Neutrophil (primary cell): ENCODE measurements at regions not wholly inside any gene's neighbourhood (a gene's known extent, or its start where the extent isn't known, plus 50 kb on each side); places are given as distances from the start of the nearest gene placed in this dataset.
"Not testable (repeated sequence)": the region's sequence is repeated elsewhere in the genome, so short reads cannot be mapped to it uniquely, and the experiment has no call there.

Experiments used
- H3K27ac ChIP-seq: fragments of 200-600 bp; sonication (generic); 2 replicates; pipeline ENCODE4 v1.5.1; 2016; ENCODE audit warnings: mild to moderate bottlenecking, moderate library complexity
- H3K27me3 ChIP-seq: fragments of 200-600 bp; sonication (generic); 2 replicates; pipeline ENCODE4 v1.6.0; 2016; ENCODE audit warnings: mild to moderate bottlenecking
- H3K36me3 ChIP-seq: fragments of 200-600 bp; sonication (generic); 2 replicates; pipeline ENCODE4 v1.5.1; 2017
- H3K4me1 ChIP-seq, 2 experiments: fragments of 200-600 bp in 1 of 2; sonication (generic) in 1 of 2; 1 replicate in 1 of 2; 2 replicates in 1 of 2; pipeline versions ENCODE4 v1.5.1 to v1.6.1; 2013 to 2016; ENCODE audit warnings: low read depth in 1 of 2, low read length in 1 of 2, mild to moderate bottlenecking in 1 of 2, moderate library complexity in 1 of 2; ENCODE audit not compliant: control insufficient read depth in 1 of 2, insufficient read depth in 1 of 2
- H3K4me3 ChIP-seq, 2 experiments: fragments of 200-600 bp in 1 of 2; sonication (generic) in 1 of 2; 1 replicate in 1 of 2; 2 replicates in 1 of 2; pipeline ENCODE4 v1.5.1; 2013 to 2016; ENCODE audit warnings: low read depth in 1 of 2, low read length in 1 of 2, mild to moderate bottlenecking in 1 of 2, moderate library complexity in 1 of 2
- H3K9me3 ChIP-seq: fragments of 200-600 bp; sonication (generic); 2 replicates; pipeline ENCODE4 v1.5.1; 2016
- CTCF ChIP-seq: fragments of 200-600 bp; sonication (generic); IDR thresholded peaks from 2 replicates; pipeline ENCODE4 v1.5.1; 2016; ENCODE audit warnings: antibody characterized with exemption

GRCh38 chr22:47304854-47305253 lies 542.4 kb downstream of the TBC1D22A start:
- H3K9me3 ChIP-seq, result no peaks in the 10 kb centered on the region
- H3K4me1 ChIP-seq, result no peaks in the 10 kb centered on the region
- no peak overlapping the region for H3K27ac ChIP-seq
- no peaks in the 10 kb centered on the region for H3K27me3 ChIP-seq
- no peak for TF ChIP-seq CTCF
- H3K4me3 ChIP-seq, result no peak overlapping the region
- H3K36me3 ChIP-seq, result no peaks in the 10 kb centered on the region

- Histone ChIP-seq H3K27ac (no peak overlapping the region), H3K9me3 (no peaks in the 10 kb centered on the region), H3K36me3 (no peaks in the 10 kb centered on the region), H3K27me3 (no peaks in the 10 kb centered on the region), H3K4me3 (no peak overlapping the region), H3K4me1 (no peaks in the 10 kb centered on the region)
- no peak for TF ChIP-seq CTCF
These were observed 541.9 kb downstream of the TBC1D22A start for GRCh38 chr22:47304191-47304831.

GRCh38 chr22:47303161-47303890 lies 540.9 kb downstream of the TBC1D22A start:
- Histone ChIP-seq H3K9me3 (no peaks in the 10 kb centered on the region), H3K4me1 (no peaks in the 10 kb centered on the region), H3K27ac (no peak overlapping the region), H3K36me3 (no peaks in the 10 kb centered on the region), H3K4me3 (no peak overlapping the region), H3K27me3 (no peaks in the 10 kb centered on the region)
- no peak for TF ChIP-seq CTCF

- H3K36me3 ChIP-seq, H3K4me1 ChIP-seq, H3K9me3 ChIP-seq, H3K27me3 ChIP-seq, H3K27ac ChIP-seq, H3K4me3 ChIP-seq: not testable (repeated sequence)
These were observed 540.1 kb downstream of the TBC1D22A start for GRCh38 chr22:47302587-47302986.

- no peak for TF ChIP-seq CTCF
- Histone ChIP-seq H3K4me3 (no peak overlapping the region), H3K9me3 (no peaks in the 10 kb centered on the region), H3K27me3 (no peaks in the 10 kb centered on the region), H3K27ac (no peak overlapping the region), H3K4me1 (no peaks in the 10 kb centered on the region), H3K36me3 (no peaks in the 10 kb centered on the region)
These were observed 539.5 kb downstream of the TBC1D22A start for GRCh38 chr22:47301820-47302475.
